VCaP (cell line): ENCODE measurements at regions not wholly inside any gene's neighbourhood (a gene's known extent, or its start where the extent isn't known, plus 50 kb on each side); places are given as distances from the start of the nearest gene placed in this dataset.

Source experiments
- H3K27ac ChIP-seq: fragments of 450-650 bp; 2 replicates; pipeline ENCODE4 v1.5.1; 2017
- CTCF ChIP-seq: fragments of 450-650 bp; conservative IDR thresholded peaks from 2 replicates; pipeline ENCODE4 v1.5.1; 2017; ENCODE audit warnings: mild to moderate bottlenecking, moderate library complexity

- H3K27ac ChIP-seq: no peak overlapping the region
- no peak for TF ChIP-seq CTCF
These were observed 99.3 kb downstream of the PFDN4 start for GRCh38 chr20:54306985-54307710.

GRCh38 chr20:54308804-54309203, 100.9 kb downstream of the PFDN4 start:
- no peak overlapping the region for H3K27ac ChIP-seq
- TF ChIP-seq CTCF: no peak

- no peak overlapping the region for H3K27ac ChIP-seq
- no peak for TF ChIP-seq CTCF
These were observed 111.0 kb downstream of the PFDN4 start for GRCh38 chr20:54318892-54319291.

GRCh38 chr20:54320148-54320607, 112.3 kb downstream of the PFDN4 start:
- TF ChIP-seq CTCF: no peak
- H3K27ac ChIP-seq: no peak overlapping the region

DNA sequence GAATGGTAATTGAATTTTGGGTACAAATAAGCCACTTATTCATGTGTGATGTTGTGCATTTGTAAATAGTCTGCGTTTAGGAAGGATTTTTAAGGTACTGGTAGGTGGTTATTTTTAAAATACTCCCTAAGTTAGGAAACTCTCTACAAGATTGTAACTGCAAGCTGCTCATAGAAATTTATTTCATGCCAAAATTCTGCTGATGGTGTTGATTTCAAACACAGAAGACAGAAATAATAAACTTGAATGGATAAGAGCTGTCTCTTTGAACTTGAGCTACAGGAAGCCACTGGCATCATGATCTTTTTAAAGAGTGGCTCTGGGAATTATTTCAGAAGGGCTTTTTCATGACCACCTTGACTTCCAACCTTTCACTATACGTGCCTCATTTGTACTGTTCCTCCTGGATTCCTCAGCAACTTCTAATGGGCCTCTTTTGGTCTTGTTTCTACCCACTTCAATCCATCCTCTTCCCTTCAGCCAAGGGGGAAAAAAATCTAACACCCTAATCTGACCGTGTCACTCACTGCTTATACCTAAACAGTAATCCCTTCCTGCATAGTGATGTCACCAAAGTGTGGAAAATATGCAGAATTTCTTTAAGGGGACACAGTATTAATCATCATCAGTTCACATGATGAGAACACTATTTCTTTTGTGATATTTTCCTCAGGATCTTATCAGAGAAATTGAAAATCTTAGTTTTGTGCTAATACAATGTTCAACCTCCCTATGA, 113.6 kb downstream of the PFDN4 start:
- TF ChIP-seq CTCF: no peak

GRCh38 chr20:54323227-54323734, 115.4 kb downstream of the PFDN4 start:
- H3K27ac ChIP-seq: no peak overlapping the region
- no peak for TF ChIP-seq CTCF

More for the DNA sequence above, 113.6 kb downstream of the PFDN4 start:
- H3K27ac ChIP-seq: no peak overlapping the region

GRCh38 chr20:54324041-54324440, 116.2 kb downstream of the PFDN4 start:
- no peak overlapping the region for H3K27ac ChIP-seq
- no peak for TF ChIP-seq CTCF
